Tibial artery (tissue), 4 donors: ENCODE measurements at regions not wholly inside any gene's neighbourhood (a gene's known extent, or its start where the extent isn't known, plus 50 kb on each side); places are given as distances from the start of the nearest gene placed in this dataset.

Source experiments
- DNase-seq, 2 donors: peaks; one replicate each; pipeline ENCODE4 v3.0.0-alpha.2; 2019
- H3K27ac ChIP-seq, 2 donors: fragments of 200-600 bp; sonication (generic) in 1 of 2; 1 replicate in 1 of 2; 2 replicates in 1 of 2; pipeline ENCODE4 v1.5.1; 2018 to 2019; ENCODE audit warnings: mild to moderate bottlenecking in 1 of 2
- H3K27me3 ChIP-seq, 2 donors: fragments of 200-600 bp; sonication (generic) in 1 of 2; one replicate each; pipeline versions ENCODE4 v1.5.1 to v1.6.0; 2016 to 2019
- H3K36me3 ChIP-seq, 3 donors: fragments of 200-600 bp; sonication (generic) in 2 of 3; one replicate each; pipeline ENCODE4 v1.5.1; 2016 to 2019; ENCODE audit warnings: mild to moderate bottlenecking in 2 of 3
- H3K4me1 ChIP-seq, 4 donors: fragments of 200-600 bp; sonication (generic) in 2 of 4; 1 replicate in 3 of 4; 2 replicates in 1 of 4; pipeline ENCODE4 v1.5.1; 2016 to 2019
- H3K4me3 ChIP-seq, 2 donors: fragments of 200-600 bp; sonication (generic) in 1 of 2; 1 replicate in 1 of 2; 2 replicates in 1 of 2; pipeline ENCODE4 v1.5.1; 2018 to 2019; ENCODE audit warnings: mild to moderate bottlenecking in 2 of 2
- H3K9me3 ChIP-seq, 3 donors: fragments of 200-600 bp; sonication (generic) in 1 of 3; one replicate each; pipeline ENCODE4 v1.5.1; 2016 to 2019
- CTCF ChIP-seq, 2 experiments: fragments of 200-600 bp in 1 of 2; fragments of 450-650 bp in 1 of 2; IDR thresholded peaks; one replicate each; pipeline ENCODE4 v1.5.1; 2017 to 2019; ENCODE audit warnings: antibody characterized with exemption in 2 of 2, mild to moderate bottlenecking in 1 of 2, moderate library complexity in 1 of 2
- intact Hi-C: fragments of 100-400 bp; cut with DNase I; formaldehyde crosslinking; loops from one replicate; pipeline ENCODE4 v1.15.0; 2023; ENCODE audit warnings: low total_unique reads

- H3K9me3 ChIP-seq, result no peaks in the 10 kb centered on the region
- H3K27ac ChIP-seq, result no peak overlapping the region
- no peak overlapping the region for H3K4me3 ChIP-seq
- no peaks in the 10 kb centered on the region for H3K36me3 ChIP-seq
- intact Hi-C loops, result no loop called here
- peaks cover 0 to 5% (median 0%) of the 10 kb centered on the region in 4 donors for H3K4me1 ChIP-seq
- no peak for TF ChIP-seq CTCF (IDR thresholded peaks at IDR 0.05)
- DNase-seq, result no peak
- H3K27me3 ChIP-seq, result no peaks in the 10 kb centered on the region
These were observed 141.8 kb downstream of the C7orf25 start for GRCh38 chr7:42770114-42770513.

- H3K36me3 ChIP-seq, result no peaks in the 10 kb centered on the region
- no peak for TF ChIP-seq CTCF (IDR thresholded peaks at IDR 0.05)
- intact Hi-C loops, result no loop called here
- H3K27ac ChIP-seq, result no peak overlapping the region
- no peak for DNase-seq
- H3K4me3 ChIP-seq, result no peak overlapping the region
- peaks cover 0 to 5% (median 0%) of the 10 kb centered on the region in 4 donors for H3K4me1 ChIP-seq
- H3K27me3 ChIP-seq, result no peaks in the 10 kb centered on the region
- no peaks in the 10 kb centered on the region for H3K9me3 ChIP-seq
These were observed 143.8 kb downstream of the C7orf25 start for GRCh38 chr7:42768045-42768444.

- TF ChIP-seq CTCF (IDR thresholded peaks at IDR 0.05), result no peak
- peaks cover 0 to 5% (median 0%) of the 10 kb centered on the region in 4 donors for H3K4me1 ChIP-seq
- H3K36me3 ChIP-seq, result no peaks in the 10 kb centered on the region
- intact Hi-C loops, result no loop called here
- no peak for DNase-seq
- no peaks in the 10 kb centered on the region for H3K9me3 ChIP-seq
- H3K27ac ChIP-seq, result no peak overlapping the region
- no peaks in the 10 kb centered on the region for H3K27me3 ChIP-seq
- H3K4me3 ChIP-seq, result no peak overlapping the region
These were observed 145.0 kb downstream of the C7orf25 start for GRCh38 chr7:42766782-42767423.

- intact Hi-C loops, result no loop called here
- no peak for TF ChIP-seq CTCF (IDR thresholded peaks at IDR 0.05)
- H3K27me3 ChIP-seq, result no peaks in the 10 kb centered on the region
- H3K36me3 ChIP-seq, result no peaks in the 10 kb centered on the region
- peaks cover 0 to 5% (median 0%) of the 10 kb centered on the region in 4 donors for H3K4me1 ChIP-seq
- no peaks in the 10 kb centered on the region for H3K9me3 ChIP-seq
- H3K4me3 ChIP-seq, result no peak overlapping the region
- no peak overlapping the region for H3K27ac ChIP-seq
- no peak for DNase-seq
These were observed 145.9 kb downstream of the C7orf25 start for GRCh38 chr7:42765931-42766330.

GRCh38 chr7:42763137-42763551 lies 148.7 kb downstream of the C7orf25 start:
- H3K4me1 ChIP-seq, result peaks cover 0 to 5% (median 0%) of the 10 kb centered on the region in 4 donors
- intact Hi-C loops, result no loop called here
- no peak for TF ChIP-seq CTCF (IDR thresholded peaks at IDR 0.05)

More at GRCh38 chr7:42763137-42763551, 148.7 kb downstream of the C7orf25 start:
- no peak for DNase-seq
- H3K27me3 ChIP-seq, result no peaks in the 10 kb centered on the region
- no peak overlapping the region for H3K27ac ChIP-seq
- no peaks in the 10 kb centered on the region for H3K36me3 ChIP-seq
- no peaks in the 10 kb centered on the region for H3K9me3 ChIP-seq
- no peak overlapping the region for H3K4me3 ChIP-seq
